Right ventricle myocardium superior (tissue), 1 donor: ENCODE measurements at regions not wholly inside any gene's neighbourhood (a gene's known extent, or its start where the extent isn't known, plus 50 kb on each side); places are given as distances from the start of the nearest gene placed in this dataset.

Experiments
- ATAC-seq: fragments of 200-7000 bp; cut with Tn5 transposase; one replicate; pipeline ENCODE4 v1.9.1; 2020; ENCODE audit warnings: mild to moderate bottlenecking; ENCODE audit not compliant: poor library complexity
- DNase-seq: peaks from one replicate; pipeline ENCODE4 v3.0.0-alpha.2; 2020
- intact Hi-C: fragments of 100-400 bp; cut with DNase I; formaldehyde crosslinking; loops from one replicate; pipeline ENCODE4 v1.11.2; 2022
- donor health status: DM: no; HTN: yes; CAD: no; lungs with severe emphysema.

GRCh38 chr14:89641495-89642175 lies 224.6 kb upstream of the FOXN3 start:
- ATAC-seq: no peak
- DNase-seq: no peak
- intact Hi-C loops: no loop called here

DNA sequence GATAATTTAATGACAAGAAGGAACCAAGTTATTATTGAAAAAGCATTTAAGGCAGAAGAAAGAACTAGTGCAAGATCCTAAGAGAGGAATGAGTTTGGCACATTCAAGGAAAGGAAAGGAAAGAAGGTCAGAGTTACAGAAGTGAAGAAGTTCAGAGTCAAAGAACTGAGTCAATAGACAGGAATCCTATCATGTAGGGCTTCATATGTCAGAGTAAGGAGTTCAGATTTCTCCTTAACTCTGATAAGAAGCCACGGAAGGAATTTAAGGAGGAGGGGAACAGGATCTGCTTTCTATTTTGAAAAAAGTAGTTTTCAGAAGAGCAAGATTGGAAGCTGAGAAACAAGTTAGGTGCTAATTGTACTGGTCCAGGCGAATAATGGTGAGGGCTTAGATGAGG lies 223.1 kb upstream of the FOXN3 start:
- ATAC-seq: no peak
- DNase-seq: no peak
- intact Hi-C loops: no loop called here

- intact Hi-C loops: no loop called here
- DNase-seq: no peak
- no peak for ATAC-seq
These were observed 222.7 kb upstream of the FOXN3 start for GRCh38 chr14:89639687-89640086.

DNA sequence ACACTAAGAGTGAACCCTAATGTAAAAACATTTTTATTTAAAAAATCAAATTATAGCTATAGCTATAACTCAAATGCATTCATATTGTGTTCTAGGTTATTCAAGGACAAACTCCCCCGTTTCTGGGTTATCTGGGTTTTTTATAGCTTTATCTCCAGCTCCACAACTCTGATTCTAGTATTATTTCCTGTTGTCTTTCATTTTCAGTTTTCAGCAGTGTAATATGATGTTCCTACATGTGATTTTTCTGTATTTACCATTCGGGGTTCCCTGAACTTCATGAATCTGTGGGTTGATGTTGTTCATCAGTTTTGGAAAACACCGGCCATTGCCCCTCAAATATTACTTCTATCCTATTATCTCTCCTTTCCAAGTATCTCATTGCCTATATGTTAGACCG lies 221.9 kb upstream of the FOXN3 start:
- intact Hi-C loops: no loop called here
- no peak for DNase-seq
- no peak for ATAC-seq

GRCh38 chr14:89637581-89637980 lies 220.5 kb upstream of the FOXN3 start:
- intact Hi-C loops: no loop called here
- DNase-seq: no peak
- no peak for ATAC-seq

GRCh38 chr14:89635615-89636014 lies 218.6 kb upstream of the FOXN3 start:
- intact Hi-C loops: no loop called here
- DNase-seq (no peak), ATAC-seq (no peak)

- intact Hi-C loops: no loop called here
- ATAC-seq: no peak
- no peak for DNase-seq
These were observed 217.0 kb upstream of the FOXN3 start for GRCh38 chr14:89634037-89634436.

DNA sequence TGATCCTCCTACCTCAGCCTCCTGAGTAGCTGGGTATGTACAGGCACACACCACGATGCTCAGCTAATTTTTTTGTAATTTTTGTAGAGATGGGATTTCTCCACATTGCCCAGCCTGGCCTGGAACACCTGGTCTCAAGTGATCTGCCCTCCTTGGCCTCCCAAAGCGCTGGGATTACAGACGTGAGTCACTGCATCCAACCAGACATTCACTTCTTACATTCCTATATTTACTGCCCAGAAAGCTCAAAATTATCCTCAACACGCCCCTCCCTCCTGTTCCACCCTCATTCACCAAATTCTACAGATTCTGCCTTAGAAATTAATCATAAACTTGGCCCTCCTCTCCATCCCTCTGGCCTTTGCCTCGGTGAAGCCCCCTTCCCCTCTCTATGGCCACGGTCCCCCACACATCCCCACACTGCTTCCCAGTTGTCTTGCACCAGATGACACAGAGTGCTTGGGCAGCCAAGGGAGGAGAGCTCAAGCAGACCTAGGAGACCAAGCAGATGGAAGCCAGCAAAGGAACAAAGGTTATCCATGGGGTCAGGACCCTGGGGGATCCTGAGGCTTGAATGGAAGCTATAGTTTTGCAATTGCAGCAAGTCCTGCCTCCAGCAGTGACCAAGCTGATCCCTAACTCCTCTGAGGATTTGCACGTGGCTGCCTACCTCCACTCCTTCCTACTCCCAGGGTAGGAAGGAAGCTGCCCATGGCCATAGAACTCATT lies 213.2 kb upstream of the FOXN3 start:
- DNase-seq (no peak), ATAC-seq (peak; percentile 55)
- intact Hi-C loops: no loop called here

GRCh38 chr14:89629383-89629782 lies 212.3 kb upstream of the FOXN3 start:
- DNase-seq (no peak), ATAC-seq (no peak)
- intact Hi-C loops: no loop called here

GRCh38 chr14:89628521-89628920 lies 211.5 kb upstream of the FOXN3 start:
- DNase-seq: no peak
- intact Hi-C loops: no loop called here
- no peak for ATAC-seq

DNA sequence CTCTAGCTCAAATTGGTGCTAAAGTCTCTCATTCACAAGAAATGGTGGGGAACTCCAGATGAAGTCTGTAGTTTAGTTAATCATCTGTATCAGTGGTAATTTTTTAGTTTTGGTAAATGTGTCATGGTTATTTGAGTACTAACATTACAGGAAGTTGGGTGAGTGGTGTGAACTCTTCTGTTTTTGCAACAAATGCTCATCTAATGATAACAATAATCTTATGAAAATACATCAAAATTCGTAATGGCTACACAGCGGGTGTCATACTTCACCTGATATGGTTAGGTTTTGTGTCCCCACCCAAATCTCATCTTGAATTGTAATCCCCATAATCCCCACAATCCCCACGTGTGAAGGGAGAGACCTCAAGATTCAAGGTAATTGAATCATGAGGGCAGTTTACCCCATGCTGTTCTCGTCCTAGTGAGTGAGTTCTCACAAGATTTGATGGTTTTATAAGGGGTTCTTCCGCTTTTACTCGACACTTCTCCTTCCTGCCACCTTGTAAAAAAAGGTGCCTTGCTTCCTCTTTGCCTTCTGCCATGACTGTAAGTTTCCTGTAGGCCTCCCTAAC lies 209.3 kb upstream of the FOXN3 start:
- ATAC-seq (no peak), DNase-seq (no peak)
- intact Hi-C loops: no loop called here

DNA sequence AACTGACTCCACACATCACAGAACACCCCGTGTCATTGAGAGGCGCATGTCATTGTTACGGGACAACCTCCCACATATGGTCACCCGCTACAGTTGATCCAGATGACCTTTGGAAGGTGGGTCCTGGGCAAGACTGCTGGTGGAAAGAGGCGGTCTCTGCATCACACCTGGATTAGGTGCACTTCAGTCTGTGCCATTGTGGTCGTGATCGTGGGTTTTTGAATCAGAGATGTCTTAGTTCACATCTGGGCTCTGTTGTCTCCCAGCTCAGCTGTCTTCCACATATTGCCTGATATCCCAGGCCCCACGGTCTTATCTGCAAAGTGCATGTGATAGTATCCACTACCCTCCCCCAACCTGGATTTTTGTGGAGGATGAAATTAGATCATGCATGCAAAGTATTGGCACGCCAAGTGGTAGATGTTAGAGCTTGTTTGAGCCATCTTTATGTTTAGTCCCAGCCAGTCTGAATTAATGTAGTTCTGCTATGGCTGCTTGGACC lies 208.7 kb upstream of the FOXN3 start:
- no peak for ATAC-seq
- DNase-seq: no peak
- intact Hi-C loops: no loop called here

DNA sequence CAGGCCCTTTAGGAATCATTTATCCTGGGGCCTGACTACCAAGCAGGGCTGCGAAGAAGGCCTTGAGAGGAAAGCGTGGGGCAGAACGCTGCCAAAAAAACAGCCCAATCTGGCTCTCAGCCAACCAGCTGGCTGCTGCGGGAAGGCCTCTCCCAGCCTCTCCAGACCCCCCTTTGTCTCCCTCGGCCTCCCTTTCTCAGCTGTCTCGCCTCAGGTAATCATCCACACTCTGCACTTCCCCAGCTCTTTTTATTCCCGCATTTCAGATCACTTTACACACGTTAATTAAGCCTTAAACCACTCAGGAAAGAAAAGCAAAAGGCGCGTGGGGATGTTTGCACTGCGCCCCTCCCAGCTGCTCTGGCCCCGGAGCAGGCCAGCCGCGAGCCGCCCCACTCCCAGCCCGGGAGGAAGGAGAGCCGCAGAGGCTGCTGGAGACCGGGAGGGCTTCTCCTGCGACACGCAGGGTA lies 208.2 kb upstream of the FOXN3 start:
- DNase-seq (peak; percentile 52), ATAC-seq (peak; percentile 66)
- intact Hi-C loops: no loop called here

DNA sequence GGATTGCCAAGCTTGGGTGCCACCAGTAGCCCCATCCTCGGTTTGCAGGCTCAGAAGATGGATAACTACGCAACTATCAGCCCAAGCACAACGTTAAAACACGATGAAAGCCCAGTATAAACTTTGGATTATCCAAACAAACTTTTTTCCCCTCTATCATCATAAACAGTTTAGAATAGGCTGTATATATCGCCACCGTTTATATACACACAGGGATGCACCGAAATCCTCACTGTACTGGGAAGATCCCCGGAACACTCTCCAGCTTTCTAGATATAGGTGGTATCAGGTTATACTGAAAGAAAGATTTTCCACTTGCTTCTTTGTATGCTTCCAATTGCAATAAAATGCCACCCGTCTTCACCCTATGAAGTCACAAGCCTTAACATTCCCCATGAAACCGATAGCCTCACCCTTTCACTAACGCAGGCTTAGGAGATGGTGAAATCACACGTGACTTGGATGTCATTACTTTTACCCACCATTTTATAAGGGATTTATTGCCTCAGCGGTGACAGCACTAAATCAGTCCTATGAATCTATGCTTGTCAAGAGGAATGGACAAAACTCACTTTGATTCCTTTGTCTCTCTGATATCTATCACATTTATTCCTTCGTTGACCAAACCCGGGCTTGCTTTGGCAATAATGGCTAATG lies 207.6 kb upstream of the FOXN3 start:
- DNase-seq (no peak), ATAC-seq (no peak)
- intact Hi-C loops: no loop called here

DNA sequence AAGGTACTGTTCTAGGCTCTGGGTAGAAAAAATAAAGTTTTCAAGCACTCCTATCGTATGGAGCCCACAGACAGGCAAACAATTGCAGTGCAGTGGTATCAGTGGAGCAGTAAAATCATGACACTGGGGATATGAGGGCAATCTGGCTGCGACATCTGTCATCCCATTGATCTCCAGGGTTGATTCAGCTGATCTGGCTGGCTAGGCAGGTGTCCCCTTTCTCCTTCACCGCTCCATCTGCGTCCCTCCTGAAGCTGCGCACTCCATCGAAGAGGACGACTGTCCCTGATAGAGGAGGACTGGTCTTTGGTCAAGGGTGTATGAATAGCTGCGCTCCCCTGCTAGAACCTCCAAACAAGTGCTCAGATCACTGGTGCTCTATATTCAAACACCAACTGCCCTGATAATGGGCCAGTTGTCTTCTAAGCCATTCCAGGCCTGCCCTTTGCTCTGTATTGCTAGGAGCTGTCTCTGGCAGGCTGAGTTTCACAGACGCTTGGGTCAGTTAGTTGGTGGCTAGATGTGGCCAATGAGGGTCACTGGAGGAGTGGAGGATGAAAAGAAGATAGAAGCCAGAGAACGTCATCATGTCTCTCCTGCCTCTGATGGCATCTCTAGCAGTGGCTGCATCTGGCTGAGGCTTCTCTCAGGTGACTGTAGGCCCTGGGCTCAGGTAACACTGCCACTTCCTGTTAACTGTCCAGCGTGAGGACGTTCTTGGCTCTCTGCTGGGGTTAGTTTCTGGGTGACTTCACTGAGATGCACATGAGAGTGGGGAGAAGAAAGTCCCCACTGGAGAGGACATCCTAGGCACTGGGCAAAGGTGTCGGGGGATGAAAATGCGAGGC lies 205.0 kb upstream of the FOXN3 start:
- ATAC-seq (no peak), DNase-seq (no peak)
- intact Hi-C loops: no loop called here

DNA sequence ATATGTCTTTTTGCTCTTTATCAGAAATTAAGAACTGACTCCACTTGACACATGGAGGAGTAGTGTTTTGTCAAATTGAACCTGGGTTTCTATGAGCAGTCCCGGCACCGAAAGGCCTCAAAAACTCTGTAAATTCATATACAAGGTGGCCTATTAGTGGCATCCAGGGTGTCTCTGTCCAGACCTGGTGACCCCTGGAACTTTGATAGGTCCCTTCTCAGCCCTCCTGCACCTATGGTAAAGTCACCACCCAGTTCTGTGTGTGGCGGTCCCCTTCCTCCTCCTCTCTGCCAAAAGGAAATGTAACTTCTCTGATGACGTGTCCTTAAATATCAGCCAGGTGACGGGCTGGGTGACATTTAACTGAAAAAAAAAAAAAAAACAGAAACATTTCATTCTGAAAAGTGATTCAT lies 204.0 kb upstream of the FOXN3 start:
- intact Hi-C loops: no loop called here
- ATAC-seq: no peak

DNA sequence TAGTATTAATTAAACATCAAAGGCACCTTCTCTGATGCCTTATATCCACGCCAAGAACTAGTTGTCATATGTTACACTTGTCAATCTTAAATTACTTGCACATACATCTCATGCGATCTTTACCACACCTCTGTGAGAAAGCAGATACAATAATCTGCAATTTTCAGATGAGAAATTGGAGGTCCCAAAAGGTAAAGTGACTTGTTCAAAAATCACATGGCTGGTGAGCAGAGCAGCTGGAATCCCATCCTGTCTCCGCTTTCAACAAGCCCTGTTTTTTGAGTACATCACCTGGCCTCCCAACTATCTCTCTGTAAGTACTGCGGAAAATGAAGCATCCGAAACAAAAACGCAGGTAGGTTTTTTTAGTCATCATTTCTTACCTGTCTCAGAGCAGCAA lies 203.4 kb upstream of the FOXN3 start:
- DNase-seq (no peak), ATAC-seq (no peak)
- intact Hi-C loops: no loop called here

More for the DNA sequence above, 204.0 kb upstream of the FOXN3 start:
- DNase-seq: no peak

DNA sequence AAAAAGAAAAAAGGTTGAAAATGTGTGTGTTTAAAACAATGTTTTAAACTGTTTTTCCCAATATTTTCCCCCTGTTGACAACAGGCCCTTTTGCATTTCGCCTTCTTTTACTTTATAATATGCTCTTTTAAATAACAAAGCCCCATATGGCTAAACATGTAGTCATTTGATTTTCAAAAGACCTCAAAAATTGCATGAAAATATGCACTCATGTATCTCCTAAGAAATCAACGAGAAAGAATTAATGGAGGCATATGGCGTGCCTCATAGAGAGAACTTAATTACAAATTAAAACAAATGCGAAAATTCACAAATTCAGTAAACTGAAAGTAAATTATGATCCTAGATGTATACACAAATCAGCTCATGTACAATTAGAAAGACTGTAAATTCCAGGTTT lies 202.6 kb upstream of the FOXN3 start:
- intact Hi-C loops: loop anchor here (5.0 kb wide), 1 partner anchor 197 kb away; no protein-coding TSS in a partner anchor

More for the DNA sequence above, 202.6 kb upstream of the FOXN3 start:
- ATAC-seq: no peak
- DNase-seq: no peak
